NCI-H2196 (cell line): ENCODE measurements at regions not wholly inside any gene's neighbourhood (a gene's known extent, or its start where the extent isn't known, plus 50 kb on each side); places are given as distances from the start of the nearest gene placed in this dataset.
"Not testable (repeated sequence)": the region's sequence is repeated elsewhere in the genome, so short reads cannot be mapped to it uniquely, and the experiment has no call there.

Experiments used
- DNase-seq: peaks from one replicate; lab custom pipeline; 2025; ENCODE audit not compliant: unreplicated experiment; lab: John Stamatoyannopoulos, UW

DNA sequence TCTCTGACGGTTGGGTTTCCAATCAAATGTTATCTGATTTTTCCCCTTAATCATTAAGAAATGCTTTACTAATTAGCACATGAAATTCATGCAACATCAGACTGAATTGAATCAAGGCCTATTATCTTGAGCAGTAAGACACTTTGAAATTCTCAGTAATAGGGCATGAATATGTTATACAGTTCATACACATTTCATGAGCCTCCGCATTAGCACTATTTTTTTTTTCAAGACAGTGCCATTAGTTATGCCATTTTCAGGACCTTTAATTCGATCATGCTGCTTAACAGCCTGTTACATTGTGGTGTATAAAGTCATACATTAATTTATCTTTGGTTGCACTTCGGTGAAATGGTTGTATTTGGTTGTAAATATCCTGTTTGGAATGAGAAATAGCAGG is 862.6 kb upstream of the GOT2 start:
- DNase-seq = no peak

DNA sequence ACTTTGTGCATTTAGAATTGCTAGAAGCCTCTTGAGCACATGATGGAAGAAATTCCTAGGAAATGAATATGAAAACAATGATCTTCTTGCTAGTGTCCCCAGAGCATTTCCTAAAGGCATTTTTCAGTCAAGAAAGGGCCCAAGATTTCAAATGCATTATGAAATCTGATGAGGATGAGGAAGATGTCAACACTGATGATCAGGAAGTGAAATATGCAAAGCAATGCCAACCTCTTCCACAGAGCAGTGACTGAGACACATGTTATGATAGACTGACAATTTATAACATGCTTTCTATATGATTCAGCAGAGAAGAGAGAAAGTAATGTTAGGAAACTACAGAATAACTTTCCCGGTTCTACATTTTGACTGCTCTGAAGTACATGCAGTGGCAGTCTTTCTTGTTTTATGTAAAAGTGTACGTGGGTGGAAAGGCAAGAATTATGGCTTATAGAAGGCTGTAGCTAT is 859.1 kb upstream of the GOT2 start:
- DNase-seq = no peak

DNA sequence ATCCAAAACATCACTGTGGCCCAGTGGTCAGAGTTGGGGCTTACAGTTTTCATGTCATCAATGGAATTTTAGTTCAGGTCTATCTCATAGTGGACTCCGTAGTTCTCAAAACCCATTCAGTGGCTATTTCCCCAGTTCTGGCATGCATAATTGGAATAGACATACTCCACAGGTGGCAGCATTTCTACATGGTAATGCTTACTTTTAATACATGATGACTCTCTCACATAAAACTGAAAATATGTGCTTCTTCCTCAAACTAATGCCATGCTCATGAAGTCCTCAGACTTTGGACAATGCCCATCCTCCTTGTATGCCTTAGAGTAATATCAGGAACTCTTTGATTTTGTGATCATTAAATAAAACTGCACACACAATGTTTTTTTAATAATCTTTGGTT is 857.4 kb upstream of the GOT2 start:
- DNase-seq = no peak

DNA sequence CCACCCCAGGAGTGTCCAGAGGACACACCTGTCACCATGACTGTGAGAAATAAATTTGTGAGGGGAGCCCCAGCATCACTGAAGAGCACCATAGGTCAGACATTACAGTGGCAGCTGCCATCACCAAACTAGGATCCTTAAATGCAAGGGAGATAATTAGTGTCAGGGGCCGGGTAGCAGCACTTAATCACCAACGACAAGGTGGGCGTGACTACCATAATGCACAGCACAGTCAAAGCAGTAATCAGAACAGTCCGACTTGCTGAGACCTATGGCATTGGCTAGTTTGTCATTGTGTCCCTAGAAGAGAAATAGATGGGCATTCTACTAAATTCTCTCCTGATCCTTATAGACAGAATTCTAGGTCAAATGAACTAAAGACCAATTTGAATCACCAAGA is 856.7 kb upstream of the GOT2 start:
- no peak for DNase-seq

DNA sequence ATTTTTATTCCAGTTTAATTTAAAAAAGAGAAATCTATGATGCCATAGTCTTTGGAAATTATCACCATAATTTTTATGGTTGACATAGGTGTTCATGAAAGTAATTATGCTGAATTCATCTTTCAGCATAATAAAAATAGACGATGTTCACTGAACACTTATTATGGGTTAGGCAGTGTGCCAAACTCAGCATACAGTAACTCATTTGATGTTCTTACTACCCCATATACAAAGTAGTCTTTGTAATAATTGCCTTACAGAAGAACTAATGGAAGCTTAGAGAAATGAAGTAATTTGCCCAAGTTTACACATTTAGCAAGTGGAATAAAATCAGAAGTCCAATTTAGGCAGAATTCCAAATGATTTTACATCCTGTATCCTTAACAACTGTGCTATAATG is 852.2 kb upstream of the GOT2 start:
- no peak for DNase-seq

DNA sequence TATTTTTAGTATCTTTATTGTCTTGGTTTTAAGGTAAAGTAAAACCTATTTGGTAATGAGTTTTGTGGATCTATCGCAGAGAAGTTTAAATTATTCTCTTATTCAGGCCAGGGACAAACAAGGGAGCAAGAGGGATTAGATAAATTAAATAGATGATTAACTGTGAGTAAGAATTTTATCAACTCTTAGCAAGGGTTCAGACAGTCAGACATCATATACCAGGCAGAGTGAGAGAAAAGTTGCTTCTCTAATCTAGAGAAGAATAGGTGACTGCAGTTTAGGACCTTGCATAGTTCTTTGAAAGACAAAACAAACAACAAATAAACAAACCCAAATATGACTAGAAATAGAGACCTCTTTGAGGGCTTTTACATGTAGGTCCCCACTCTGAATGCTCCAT is 840.2 kb upstream of the GOT2 start:
- no peak for DNase-seq

DNA sequence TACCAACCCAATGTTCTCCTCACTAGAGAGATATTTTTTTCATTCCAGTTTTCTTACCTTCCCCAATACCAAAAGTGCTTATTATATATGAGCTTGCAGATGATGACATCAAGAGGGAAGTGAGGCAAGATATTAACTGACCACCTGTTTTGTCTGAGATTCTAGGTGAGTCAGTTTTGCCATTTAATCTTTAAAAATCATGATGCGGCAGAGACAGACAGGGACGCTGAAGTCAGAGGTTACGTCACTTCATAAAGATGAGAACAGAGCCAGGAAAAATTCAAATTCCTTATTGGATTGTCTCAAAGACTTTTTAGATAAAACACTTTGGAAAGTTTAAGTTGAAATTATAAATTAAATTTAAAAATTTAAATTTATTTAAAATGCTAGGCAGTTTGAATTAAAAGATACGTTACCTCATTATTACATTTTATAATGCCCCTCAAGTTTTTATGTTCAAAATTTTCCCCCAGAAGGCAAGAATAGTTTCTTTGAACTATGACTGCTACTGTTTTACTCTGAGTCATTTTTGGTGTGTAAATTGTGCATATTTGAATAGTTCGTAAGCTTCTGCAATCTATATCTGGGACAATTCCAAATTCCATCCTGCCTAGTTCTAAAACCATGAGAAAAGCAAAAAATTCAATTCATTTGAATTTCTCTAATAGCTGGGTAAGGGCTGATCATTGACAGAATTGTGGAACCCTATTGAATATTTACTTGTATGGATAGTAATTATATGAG is 839.6 kb upstream of the GOT2 start:
- DNase-seq = no peak

DNA sequence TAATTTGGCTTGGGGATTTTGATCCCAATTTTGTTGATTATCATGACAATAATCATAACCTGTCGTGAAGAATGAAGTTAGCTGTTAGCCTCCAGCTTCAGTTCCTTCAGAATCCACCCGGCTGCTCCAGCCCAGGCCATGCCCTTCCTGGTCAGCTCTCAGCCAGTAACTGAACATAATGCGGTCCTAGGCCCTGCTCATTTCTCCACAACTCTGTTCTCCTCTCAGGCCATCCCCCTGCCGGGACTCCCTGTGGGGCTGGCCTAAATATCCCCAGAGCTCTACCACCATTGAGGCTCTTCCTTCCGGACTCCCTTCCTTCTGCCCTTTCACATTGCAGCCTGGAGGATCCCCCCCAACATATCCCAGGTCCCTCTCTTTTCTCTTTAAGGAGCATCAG is 833.4 kb upstream of the GOT2 start:
- DNase-seq = no peak

DNA sequence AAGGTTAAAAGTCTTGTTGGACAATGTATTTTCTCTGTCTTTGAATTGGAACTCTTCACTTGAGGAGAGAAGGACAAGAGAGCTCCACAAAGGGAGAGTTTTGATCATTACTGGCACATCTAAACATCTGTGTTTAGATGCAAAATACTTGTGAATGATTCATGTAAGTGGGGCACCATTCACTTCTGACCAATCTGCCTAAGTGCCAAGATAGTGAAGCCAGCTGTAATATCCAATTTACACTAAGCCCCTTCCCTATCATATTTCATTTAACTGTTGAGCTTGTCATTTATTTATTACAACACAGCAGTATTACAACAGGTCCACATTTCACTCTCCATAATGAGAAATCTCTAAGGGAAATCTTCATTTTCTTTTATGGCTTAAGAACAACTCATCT is 832.3 kb upstream of the GOT2 start:
- DNase-seq = no peak

DNA sequence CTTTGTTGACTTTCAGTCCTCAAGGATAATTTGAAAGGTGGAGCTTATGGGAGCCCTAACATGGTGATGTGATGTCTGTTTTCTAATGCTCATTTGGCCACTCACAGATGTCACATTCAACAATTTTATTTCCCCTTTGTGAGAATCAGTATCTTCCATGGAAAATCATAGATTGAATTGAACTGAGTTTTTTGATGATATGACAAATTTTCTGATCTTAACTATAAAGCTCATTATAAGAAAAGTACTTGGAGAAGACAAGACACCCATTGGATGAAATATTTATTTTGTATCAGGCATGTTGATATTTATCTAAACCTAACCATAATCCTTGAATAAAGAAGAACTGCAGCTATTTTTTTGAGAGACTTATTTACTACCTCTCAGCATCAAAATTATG is 824.6 kb upstream of the GOT2 start:
- DNase-seq = no peak

DNA sequence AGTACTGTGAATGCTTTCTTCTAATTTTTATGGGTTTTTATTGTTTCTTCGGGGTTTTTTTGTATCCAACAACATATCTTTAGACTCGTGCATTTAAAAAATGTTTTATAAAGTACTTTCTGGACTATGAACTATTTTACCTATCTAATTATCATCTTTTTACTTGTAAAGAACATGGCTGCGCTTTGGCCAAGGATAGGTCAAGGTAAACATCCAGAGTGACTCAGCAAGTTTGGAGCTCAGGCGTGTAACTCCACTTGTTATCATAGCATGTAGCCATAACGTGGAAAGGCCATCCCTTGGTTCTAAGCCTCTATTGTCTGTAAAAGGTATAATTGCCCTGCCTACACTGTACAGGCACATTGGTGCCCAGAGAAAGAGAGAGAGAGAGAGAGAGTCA is 818.0 kb upstream of the GOT2 start:
- no peak for DNase-seq

DNA sequence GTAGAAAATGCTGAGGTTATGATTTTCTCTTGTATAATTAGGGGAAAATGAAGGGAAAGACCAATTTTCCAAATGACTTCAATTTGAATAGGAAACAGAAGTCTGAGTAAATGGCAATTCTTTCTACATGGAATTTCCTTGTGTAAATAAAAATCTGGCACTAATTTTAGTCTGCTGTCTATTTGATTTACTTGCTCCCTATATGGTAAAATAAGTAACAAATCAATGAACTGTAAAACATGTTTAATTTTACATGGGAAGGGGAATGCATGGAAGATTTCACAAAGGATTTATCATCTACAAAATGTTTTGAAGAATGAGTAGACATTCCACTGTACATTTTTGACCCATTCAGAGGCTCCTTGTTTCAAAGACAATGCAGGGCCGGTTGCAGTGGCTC is 811.6 kb upstream of the GOT2 start:
- no peak for DNase-seq

DNA sequence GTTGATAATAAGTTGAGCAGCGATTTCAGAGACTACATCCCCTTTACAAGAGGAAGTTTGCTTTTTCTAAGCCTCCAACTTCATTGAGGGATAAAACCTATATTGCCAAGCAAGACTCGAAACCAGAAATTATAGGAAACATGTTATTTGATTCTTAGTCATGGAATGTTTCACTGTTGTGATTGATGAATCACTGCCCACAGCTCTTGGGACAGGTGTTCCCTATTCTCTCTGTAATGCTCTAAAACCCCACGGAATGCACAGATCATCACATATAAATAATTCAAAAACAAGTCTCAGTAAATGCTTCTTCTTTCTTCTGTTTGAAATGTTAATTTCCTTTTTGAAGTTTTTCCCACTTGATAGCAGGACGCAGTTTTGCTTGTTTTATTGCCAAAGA is 809.5 kb upstream of the GOT2 start:
- DNase-seq = no peak

DNA sequence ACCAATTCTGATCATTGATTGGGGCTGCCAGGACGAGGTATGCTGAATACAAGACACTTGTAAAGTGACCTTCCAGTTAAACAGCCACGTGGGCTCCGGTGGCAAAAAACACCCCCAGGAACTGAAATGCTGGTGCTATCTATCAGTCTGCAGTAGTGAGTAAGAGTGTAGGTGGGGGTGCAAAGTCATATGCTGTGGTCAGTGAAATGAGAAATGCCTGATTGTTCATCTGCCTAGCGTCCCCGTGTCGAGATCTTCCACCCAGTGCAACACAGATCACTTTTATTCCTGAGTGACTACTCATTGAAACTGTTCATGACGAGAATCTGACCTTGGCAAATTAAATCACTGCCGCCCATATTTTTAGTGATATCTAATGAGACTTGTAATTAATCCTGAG is 806.5 kb upstream of the GOT2 start:
- DNase-seq = no peak

DNA sequence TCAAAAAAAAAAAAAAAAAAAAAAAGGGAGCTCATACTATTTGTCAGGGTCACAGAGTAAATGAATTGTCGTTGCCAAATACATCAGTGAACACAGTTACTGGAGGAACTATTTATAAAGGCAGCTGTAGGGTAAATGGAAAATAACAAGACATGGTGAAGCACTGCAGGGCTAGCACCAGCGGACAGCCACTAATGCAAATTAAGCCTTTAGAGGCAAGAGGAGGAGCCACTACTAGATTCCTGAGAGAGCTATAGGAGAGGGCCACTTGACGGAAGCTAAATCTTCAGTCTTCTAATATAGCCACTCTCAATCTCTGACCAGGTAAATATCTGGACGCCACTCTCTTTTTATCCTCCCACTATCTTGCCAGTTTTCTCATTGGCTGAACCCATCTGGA is 801.2 kb upstream of the GOT2 start:
- DNase-seq = no peak

DNA sequence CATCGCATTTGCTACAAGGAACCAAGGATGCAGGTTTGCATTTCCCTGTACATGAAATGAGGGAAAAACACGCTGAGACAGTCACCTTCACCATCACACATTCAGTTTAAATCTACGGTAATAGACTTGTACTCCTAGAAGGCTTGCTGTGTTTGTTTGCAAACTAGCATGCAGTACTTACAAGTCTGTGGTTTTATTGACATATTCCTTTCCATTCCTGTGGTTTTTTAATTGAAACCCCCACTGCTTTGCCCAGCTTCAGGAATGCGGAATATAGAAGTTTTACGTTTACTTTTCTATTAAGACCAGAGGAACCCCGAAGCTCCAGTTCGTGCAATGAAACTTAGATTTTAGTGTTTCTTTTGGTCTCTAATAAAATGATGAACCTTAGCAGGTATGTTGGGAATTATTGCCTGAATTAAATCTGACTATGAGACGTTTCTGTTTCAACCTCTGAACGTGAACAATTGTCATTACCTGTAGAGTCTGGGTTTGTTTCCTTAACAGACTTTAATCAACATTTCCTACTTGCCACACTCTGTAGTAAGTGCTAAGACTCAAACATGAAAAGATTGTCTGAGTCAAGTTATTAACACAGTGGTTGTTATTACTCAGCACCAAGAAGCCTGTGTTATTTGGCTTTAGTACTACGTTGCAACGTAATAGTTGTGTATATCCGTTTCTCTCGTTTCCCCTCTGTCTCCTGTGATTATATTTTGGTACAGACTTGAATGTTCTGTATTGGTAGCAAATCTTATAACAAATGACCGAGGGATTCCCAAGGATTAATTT is 793.3 kb upstream of the GOT2 start:
- DNase-seq = no peak

DNA sequence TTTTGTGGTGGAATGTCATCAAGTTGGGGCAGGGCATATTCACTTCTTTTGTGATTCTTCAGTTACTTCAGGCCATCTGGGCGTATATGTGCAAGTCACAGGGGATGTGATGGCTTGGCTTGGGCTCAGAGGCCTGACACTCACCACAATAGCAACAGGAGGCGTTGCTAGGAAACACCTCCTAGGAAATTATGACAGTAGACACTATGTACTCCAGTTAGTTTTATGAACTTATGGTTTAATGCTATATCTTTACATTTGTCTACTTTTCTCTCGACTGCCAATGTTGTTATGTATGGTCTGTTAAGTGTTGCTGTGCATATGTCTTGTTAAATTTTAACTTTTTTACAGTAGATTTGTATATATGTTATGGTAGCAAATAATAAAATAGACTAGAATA is 788.7 kb upstream of the GOT2 start:
- DNase-seq = no peak

DNA sequence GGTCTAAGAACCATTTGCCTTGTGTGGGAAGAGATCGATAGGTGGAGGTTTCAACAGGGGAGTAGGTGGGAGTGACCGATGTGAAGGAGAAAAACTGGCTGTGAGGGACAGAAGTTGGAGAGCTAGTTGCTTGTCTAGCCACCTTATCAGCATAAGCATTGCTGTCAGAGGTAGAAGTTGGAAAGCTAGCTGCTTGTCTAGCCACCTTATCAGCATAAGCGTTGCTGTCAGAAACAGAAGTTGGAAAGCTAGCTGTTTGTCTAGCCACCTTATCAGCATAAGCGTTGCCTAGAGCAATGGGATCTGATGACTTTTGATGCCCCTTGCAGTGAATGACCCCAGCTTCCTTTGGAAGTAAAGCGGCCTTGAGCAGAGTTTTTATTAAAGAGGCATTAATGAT is 784.6 kb upstream of the GOT2 start:
- DNase-seq = not testable (repeated sequence)

DNA sequence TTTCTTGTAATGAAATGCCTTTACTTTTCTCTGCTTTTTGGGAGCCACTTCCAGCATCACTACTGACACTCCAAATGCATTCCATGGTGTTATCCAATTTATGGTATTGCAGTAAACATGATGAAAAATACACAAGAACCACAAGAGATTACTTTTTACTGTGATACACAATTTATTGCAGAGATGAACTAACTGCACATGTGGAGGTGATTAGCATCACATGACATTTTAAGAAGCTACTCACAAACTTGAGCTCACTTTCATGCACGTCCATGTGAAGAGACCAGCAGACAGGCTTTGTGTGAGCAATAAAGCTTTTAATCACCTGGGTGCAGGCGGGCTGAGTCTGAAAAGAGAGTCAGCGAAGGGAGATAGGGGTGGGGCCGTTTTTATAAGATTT is 780.5 kb upstream of the GOT2 start:
- DNase-seq = no peak

DNA sequence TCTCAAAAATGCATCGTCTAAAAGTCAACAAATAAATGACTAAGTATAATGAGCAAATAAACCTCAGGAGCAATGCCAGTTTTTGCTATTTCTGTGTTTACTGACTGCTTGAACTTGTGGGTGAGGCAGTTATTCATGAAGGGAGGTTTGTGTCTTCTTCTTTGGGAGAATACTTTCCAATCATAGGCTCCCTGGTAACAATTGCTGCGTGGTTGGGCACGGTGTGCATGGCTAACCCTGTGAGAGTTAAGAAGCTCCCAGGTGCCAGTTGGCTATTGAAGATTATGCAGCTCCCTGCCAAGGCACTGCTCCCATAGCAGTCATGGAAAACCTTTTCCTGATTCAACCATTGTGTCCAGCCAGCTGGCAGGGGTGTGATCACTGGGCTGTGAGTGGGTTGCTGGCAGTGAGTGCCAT is 775.9 kb upstream of the GOT2 start:
- no peak for DNase-seq

DNA sequence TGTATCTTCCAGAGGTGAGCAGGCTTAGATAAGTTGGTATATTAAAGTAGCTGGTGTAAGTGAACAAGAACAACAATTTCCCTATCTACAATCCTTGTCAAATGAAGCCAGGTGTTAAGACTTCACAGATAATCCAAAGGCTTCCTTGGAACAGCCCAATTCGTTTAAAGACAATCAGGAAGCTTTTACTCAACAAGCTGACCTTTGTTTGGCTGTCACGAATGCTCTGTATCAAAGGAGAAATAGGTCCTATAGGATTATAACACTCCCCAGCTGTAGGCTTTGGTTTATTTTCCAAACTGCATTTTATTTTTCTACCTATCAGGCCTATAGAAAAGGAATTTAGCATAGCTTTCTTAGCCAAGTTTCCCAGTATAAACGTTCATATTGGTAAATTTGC is 766.5 kb upstream of the GOT2 start:
- no peak for DNase-seq

DNA sequence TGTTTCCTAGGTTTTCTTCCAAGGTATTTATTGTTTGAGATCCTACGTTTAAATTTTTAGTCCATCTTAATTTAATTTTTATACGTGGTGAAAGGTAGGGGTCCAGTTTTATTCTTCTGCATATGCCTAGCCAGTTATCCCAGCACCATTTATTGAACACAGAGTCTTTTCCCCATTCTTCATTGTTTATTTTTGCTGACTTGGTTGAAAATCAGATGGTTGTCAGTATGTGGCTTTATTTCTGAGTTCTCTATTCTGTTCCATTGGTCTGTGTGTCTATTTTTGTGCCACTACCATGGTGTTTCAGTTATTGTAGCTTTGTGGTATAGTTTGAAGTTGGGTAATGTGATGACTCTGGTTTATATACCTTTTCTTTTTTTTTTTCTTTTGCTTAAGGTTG is 753.0 kb upstream of the GOT2 start:
- no peak for DNase-seq
